OCI-LY1 (cell line): ENCODE measurements at regions not wholly inside any gene's neighbourhood (a gene's known extent, or its start where the extent isn't known, plus 50 kb on each side); places are given as distances from the start of the nearest gene placed in this dataset.

ENCODE experiments used
- H2AFZ ChIP-seq: fragments of 200-600 bp; sonication (generic), shearing (Covaris generic); 2 replicates; pipeline ENCODE4 v1.6.0; 2014; ENCODE audit warnings: antibody characterized with exemption, mild to moderate bottlenecking, low read length
- H3F3A ChIP-seq: fragments of 200-600 bp; sonication (generic), shearing (Covaris generic); 2 replicates; pipeline ENCODE4 v1.6.0; 2014; ENCODE audit warnings: mild to moderate bottlenecking, antibody characterized with exemption, low read length, moderate library complexity; ENCODE audit not compliant: insufficient read depth
- H3K27ac ChIP-seq: fragments of 200-600 bp; sonication (generic); 2 replicates; pipeline ENCODE4 v1.5.1; 2014; ENCODE audit warnings: low read length, mixed run types, mild to moderate bottlenecking, low read depth; ENCODE audit not compliant: poor library complexity, severe bottlenecking
- H3K27me3 ChIP-seq: fragments of 200-600 bp; sonication (generic); 2 replicates; pipeline ENCODE4 v1.6.0; 2014; ENCODE audit warnings: antibody characterized with exemption, mild to moderate bottlenecking, low read length, moderate library complexity; ENCODE audit not compliant: insufficient read depth
- H3K36me3 ChIP-seq: fragments of 200-600 bp; sonication (generic); 2 replicates; pipeline ENCODE4 v1.6.1; 2014; ENCODE audit warnings: mild to moderate bottlenecking, antibody characterized with exemption, low read length, moderate library complexity, mixed read lengths; ENCODE audit not compliant: insufficient read depth
- H3K4me1 ChIP-seq: fragments of 200-600 bp; sonication (generic); 2 replicates; pipeline ENCODE4 v1.5.1; 2014; ENCODE audit warnings: mild to moderate bottlenecking, low read length, moderate library complexity; ENCODE audit not compliant: insufficient read depth, severe bottlenecking
- H3K4me2 ChIP-seq: fragments of 200-600 bp; sonication (generic), shearing (Covaris generic); 2 replicates; pipeline ENCODE4 v1.6.1; 2014; ENCODE audit warnings: low read length
- H3K4me3 ChIP-seq: fragments of 200-600 bp; sonication (generic); 2 replicates; pipeline ENCODE4 v1.5.1; 2014; ENCODE audit warnings: low read length, low read depth, mild to moderate bottlenecking, mixed read lengths; ENCODE audit not compliant: poor library complexity, severe bottlenecking
- H3K79me2 ChIP-seq: fragments of 200-600 bp; shearing (Covaris generic); 2 replicates; pipeline ENCODE4 v1.6.1; 2016; ENCODE audit warnings: mixed run types, low read length, mixed read lengths; ENCODE audit not compliant: insufficient read depth
- H3K9ac ChIP-seq: fragments of 200-600 bp; sonication (generic), shearing (Covaris generic); 2 replicates; pipeline ENCODE4 v1.6.1; 2014; ENCODE audit warnings: mild to moderate bottlenecking, low read length, mixed read lengths
- H3K9me2 ChIP-seq: fragments of 200-600 bp; sonication (generic), shearing (Covaris generic); 2 replicates; pipeline ENCODE4 v1.6.1; 2014; ENCODE audit warnings: low read depth, mild to moderate bottlenecking, low read length, mixed read lengths
- H3K9me3 ChIP-seq: fragments of 200-600 bp; shearing (Covaris generic); 2 replicates; pipeline ENCODE4 v1.6.1; 2014; ENCODE audit warnings: low read length, mixed read lengths
- H4K20me1 ChIP-seq: fragments of 200-600 bp; sonication (generic), shearing (Covaris generic); 2 replicates; pipeline ENCODE4 v1.6.0; 2016; ENCODE audit warnings: mild to moderate bottlenecking, low read length; ENCODE audit not compliant: insufficient read depth
- CTCF ChIP-seq: fragments of 200-600 bp; sonication (generic), shearing (Covaris generic); IDR thresholded peaks from 2 replicates; pipeline ENCODE4 v1.5.1; 2017; ENCODE audit warnings: mild to moderate bottlenecking, antibody characterized with exemption, low read length, moderate library complexity, mixed read lengths
- EZH2 ChIP-seq: fragments of 200-600 bp; sonication (generic), shearing (Covaris generic); IDR thresholded peaks from 2 replicates; pipeline ENCODE4 v1.8.0; 2017; ENCODE audit warnings: borderline replicate concordance, mixed run types, mild to moderate bottlenecking, antibody characterized with exemption, low read length, moderate library complexity, mixed read lengths

GRCh38 chr4:177023951-177024350 lies 231.2 kb upstream of the VEGFC start:
- Histone ChIP-seq H3K27me3 (no peaks in the 10 kb centered on the region), H3K4me3 (no peak overlapping the region), H3K36me3 (no peaks in the 10 kb centered on the region)

DNA sequence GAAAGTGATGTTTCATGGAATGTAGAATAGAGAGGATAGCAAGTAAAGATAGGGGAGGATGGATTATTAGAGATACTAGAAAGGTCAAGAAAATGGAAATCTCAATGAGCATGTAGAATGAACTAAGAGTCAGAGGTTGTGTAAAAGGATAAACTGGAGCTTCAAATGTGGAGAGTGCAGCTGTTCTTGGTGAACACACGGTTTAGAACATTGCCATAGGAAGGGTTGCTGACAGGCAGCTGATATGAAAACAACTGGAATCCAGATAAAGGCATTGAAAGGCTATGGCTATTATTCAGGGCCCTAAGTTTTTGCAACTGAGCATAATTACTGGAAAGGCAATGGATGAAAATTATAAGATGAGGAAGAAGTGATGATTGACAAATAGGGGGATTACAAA lies 239.6 kb upstream of the VEGFC start:
- H3K36me3 ChIP-seq: no peaks in the 10 kb centered on the region
- H3F3A ChIP-seq: no peaks in the 10 kb centered on the region
- H3K9me2 ChIP-seq: no peaks in the 10 kb centered on the region
- no peak overlapping the region for H3K4me2 ChIP-seq
- H3K9me3 ChIP-seq: no peaks in the 10 kb centered on the region
- no peak overlapping the region for H3K4me3 ChIP-seq
- H3K79me2 ChIP-seq: no peaks in the 10 kb centered on the region
- no peak overlapping the region for H2AFZ ChIP-seq
- TF ChIP-seq EZH2 (no peak), CTCF (no peak)
- no peak overlapping the region for H3K27ac ChIP-seq
- H4K20me1 ChIP-seq: no peaks in the 10 kb centered on the region
- H3K4me1 ChIP-seq: no peaks in the 10 kb centered on the region
- no peak overlapping the region for H3K9ac ChIP-seq
- no peaks in the 10 kb centered on the region for H3K27me3 ChIP-seq

More at GRCh38 chr4:177023951-177024350, 231.2 kb upstream of the VEGFC start:
- Histone ChIP-seq H3K9me2 (no peaks in the 10 kb centered on the region), H3K27ac (no peak overlapping the region), H2AFZ (no peak overlapping the region), H3F3A (no peaks in the 10 kb centered on the region), H3K4me1 (no peaks in the 10 kb centered on the region), H3K9ac (no peak overlapping the region), H3K79me2 (no peaks in the 10 kb centered on the region), H3K4me2 (no peak overlapping the region), H3K9me3 (no peaks in the 10 kb centered on the region), H4K20me1 (no peaks in the 10 kb centered on the region)
- no peak for TF ChIP-seq EZH2
- TF ChIP-seq CTCF: no peak

DNA sequence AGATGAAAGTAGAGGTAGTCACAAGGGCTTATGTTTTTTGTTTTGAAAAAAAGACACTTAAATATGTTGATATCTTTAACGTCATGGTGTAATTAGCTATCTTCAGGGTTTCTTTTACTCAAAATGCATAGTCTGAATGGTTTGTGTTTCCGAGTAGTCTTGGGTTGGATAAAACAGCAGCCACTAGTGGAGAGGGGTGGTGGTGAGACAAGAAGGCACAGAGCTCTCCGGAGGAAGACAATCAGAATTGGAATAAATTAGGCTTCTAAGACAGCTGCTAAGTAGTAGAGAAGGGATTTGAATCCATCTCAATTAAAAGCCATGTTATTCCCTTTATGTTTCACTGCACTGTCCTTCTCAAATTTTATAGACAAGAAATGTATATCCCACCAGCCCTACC lies 240.4 kb upstream of the VEGFC start:
- Histone ChIP-seq H3K9me2 (no peaks in the 10 kb centered on the region), H3K79me2 (no peaks in the 10 kb centered on the region), H3K4me3 (no peak overlapping the region), H3K9ac (no peak overlapping the region), H3F3A (no peaks in the 10 kb centered on the region), H3K4me2 (no peak overlapping the region), H3K27me3 (no peaks in the 10 kb centered on the region), H3K4me1 (no peaks in the 10 kb centered on the region), H3K9me3 (no peaks in the 10 kb centered on the region), H4K20me1 (no peaks in the 10 kb centered on the region), H2AFZ (no peak overlapping the region), H3K36me3 (no peaks in the 10 kb centered on the region), H3K27ac (no peak overlapping the region)
- no peak for TF ChIP-seq EZH2
- no peak for TF ChIP-seq CTCF
